Right renal pelvis (tissue), 4 donors: ENCODE measurements at regions not wholly inside any gene's neighbourhood (a gene's known extent, or its start where the extent isn't known, plus 50 kb on each side); places are given as distances from the start of the nearest gene placed in this dataset.
"Not testable (repeated sequence)": the region's sequence is repeated elsewhere in the genome, so short reads cannot be mapped to it uniquely, and the experiment has no call there.

Experiments used
- DNase-seq, 4 donors: peaks; one replicate each; pipeline ENCODE4 v3.0.0-alpha.2; 2013; ENCODE audit warnings: low read depth in 4 of 4, low spot score in 3 of 4, missing footprints in 1 of 4

DNA sequence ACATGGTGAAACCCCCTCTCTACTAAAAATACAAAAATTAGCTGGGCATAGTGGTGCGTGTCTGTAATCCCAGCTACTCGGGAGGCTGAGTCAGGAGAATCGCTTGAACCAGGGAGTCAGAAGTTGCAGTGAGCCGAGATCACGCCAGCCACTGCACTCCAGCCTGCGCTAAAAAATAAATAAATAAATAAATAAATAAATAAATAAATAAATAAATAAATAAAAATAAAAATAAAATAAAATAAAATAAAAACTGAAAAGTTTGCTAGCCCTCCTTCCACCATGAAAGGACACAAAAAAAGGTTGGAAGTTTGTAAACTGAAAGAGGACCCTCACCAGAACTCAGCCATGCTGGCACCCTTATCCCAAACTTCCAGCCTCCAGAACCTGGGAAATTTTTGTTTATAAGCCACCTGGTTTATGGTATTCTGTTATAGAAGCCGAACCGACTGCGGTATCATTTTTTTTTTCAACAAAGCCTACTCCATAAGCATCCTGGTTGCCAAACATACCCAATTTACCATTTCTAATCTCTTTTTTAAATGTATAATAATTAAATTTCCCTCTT, 448.2 kb downstream of the SEMA3D start:
- no peak for DNase-seq

DNA sequence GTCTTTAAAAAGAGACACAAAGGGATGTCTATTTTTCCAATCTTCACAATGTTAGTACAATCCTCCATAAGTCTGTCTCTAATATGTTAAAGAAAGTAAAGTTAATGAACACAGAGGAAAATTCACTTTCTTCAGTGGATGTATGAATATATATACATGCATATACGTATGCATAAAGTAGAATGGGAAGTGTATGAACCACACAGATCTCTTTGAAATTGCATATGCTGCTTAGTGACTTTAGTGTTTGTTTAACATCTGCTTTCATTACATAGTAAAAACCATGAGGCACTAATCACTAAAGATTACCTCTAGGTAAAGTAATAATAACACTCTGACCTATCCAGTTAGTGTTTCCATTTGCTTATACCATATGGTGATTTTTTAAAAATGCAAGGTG, 451.2 kb downstream of the SEMA3D start:
- no peak for DNase-seq

DNA sequence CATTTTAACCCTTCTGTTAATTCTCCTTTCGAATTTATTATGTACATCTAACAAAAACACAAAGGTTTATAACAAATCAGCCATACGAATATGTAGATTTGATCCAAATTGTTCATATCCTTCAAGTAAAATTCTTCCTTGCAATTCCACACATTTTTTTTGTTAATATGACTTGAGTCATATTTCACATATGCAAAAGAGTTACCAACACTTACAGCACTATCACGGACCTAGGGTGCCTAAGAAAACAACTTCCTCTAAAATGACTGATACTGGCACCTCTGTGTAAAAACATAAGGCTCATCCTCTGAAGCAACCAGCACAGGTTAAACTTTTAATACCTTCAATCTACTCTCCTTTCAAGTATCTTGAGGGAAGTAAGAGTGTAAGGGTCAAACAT, 451.8 kb downstream of the SEMA3D start:
- no peak for DNase-seq

DNA sequence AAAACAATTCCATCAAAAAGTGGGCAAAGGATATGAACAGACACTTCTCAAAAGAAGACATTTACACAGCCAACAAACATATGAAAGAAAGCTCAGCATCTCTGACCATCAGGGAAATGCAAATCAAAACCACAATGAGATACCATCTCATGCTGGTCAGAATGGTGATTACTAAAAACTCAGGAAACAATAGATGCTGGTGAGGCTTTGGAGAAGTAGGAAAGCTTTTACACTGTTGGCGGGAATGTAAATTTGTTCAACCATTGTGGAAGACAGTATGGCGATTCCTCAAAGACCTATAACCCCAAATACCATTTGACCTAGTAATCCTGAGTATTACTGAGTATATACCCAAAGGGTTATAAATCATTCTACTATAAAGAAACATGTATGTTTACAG, 452.9 kb downstream of the SEMA3D start:
- DNase-seq, result not testable (repeated sequence)

DNA sequence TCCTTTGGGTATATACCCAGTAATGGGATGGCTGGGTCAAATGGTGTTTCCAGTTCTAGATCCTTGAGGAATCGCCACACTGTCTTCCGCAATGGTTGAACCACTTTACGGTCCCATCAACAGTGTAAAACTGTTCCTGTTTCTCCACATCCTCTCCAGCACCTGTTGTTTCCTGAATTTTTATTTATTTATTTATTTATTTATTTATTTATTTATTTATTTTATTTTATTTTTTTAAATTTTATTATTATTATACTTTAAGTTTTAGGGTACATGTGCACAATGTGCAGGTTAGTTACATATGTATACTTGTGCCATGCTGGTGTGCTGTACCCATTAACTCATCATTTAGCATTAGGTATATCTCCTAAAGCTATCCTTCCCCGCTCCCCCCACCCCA, 456.0 kb downstream of the SEMA3D start:
- not testable (repeated sequence) for DNase-seq

DNA sequence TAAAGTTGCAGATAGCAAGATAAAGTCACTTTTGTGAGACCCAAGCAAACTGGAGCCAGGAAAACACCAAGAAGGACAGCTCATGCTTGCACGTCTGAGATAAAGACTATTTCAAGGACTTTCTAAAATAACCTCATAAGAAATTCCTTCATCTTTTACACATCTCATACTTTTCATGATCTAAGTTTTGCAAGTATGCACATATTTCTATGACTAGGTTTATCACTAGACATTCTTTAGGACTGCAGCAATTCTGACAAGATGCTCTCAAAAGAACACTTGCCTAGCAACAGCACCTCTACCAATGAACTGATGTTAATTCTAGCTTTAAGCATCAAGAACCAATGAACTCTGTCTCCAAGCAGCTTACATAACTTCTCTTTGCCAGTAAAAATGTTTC, 457.6 kb downstream of the SEMA3D start:
- DNase-seq, result no peak

DNA sequence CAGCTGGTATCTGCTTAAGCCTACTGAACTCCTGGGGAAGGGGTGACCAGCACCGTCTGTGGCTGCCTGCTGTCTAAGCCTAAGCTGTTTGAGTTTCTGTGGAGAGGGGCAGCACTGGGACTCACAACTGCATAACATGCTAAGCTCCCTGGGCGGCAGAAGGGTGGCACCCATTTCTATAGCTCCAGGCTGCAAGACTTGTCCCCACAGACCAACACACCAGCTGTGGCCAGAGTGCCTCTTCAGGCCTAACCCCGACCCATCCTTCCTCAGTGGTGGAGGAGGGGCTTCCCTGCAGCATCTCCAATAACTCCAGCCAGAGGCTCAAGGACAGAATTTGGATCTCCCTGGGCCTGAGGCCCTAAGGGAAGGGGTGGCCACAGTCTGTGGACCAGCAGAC, 464.1 kb downstream of the SEMA3D start:
- DNase-seq, result no peak

DNA sequence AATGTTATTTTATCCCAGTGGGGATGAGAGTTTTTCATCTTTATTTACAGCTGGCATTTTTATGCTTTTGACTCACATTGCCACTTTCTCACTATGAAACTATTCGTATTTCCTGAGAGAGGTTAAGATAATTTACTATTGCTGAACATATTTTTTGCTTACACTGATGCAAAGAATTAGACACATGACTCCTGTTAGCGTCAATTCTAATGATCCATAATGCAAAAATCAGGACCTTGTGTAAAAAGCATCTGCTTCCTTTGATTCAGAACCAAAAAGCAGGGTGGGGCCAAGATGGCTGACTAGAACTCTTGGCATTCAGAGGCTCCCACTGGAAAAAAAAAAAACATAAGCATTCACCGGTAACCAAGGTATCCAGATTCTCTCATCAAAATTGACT, 464.8 kb downstream of the SEMA3D start:
- DNase-seq, result no peak

DNA sequence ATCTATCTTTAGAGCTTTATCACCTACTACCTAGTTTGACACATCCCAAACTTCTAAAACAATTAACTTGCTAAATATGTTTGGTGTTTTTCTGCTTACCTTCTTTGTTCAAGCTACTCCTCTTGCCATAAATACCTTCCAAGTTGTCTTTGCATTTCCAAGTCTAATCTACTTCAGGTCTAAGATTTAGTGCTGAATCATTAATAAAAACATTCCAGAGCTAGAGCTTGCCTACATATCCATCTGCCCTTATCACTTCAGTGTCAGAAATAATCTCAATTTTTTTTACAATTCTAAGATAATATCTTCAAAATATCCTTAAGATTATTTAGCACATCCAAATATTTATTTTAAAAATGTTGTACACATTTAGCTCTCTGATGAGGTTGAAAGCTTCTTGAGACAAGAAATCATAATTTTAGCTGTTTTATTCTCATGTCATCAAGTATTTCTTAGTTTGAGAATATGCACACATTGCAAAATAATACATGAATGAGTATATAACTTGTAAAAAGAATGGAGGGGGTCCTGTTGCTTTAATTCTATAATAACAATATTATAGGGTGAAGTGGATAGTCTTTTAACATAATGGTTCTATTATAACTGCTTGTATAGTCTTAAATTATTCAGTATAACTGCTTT, 466.3 kb downstream of the SEMA3D start:
- no peak for DNase-seq

DNA sequence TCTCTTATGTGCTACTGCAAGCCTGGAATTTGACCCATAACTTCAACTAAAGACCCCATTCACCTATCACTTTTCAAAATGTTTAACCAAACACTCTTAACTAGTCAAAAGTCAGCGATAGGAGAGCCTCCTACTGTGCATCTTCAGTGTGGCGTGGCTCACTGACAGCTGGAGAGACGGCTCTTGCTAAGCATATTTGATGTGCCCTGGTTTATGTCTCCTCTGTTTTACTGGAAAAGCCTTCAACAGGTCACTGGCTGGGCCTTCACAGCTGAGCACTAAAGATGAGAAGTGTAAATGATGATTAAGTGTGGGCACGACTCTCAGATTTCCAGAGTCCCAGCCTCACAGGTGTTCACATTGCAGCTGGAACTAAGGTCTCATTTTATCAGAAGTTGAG, 472.1 kb downstream of the SEMA3D start:
- no peak for DNase-seq

DNA sequence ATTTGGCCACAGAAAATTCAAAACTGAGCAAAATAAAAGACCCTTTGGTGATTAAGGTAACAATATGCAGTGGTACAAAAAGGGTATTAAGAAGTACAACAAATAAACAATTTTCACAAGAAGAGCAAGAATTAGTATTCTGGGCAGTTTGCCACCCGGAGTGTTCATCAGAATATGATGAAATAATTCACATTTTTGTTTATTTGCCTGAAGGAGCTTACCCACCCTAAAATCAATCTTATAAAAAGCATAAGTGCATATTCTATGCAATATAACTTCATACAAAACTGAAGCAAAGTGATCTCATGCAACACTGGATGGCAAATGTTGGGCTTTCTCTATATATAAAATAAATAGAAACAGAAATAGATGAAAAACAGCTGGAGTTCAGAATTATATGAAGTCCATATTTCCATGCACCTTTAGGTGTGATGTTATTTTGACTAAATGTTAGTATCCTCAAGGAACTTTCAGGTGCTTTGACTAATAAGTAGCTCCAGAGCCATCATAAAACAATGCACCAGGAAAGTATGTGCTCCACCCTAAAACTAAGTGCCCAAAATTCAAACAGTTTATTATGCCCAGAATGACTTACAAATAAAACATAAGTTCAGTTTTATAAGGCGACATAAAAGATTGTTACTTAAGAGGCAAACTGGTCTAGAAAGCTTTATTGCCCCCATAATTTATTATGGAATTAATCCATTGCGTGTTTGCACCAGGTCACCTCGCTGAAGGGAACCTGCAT, 474.3 kb downstream of the SEMA3D start:
- DNase-seq, result no peak

DNA sequence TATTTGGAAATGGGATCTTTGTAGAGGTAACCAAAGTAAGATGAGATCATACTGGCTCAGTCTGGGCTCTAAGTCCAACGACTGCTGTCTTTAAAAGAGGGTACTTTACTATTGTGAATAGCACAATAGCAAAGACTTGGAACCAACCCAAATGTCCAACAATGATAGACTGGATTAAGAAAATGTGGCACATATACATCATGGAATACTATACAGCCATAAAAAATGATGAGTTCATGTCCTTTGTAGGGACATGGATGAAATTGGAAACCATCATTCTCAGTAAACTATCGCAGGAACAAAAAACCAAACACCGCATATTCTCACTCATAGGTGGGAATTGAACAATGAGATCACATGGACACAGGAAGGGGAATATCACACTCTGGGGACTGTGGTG, 476.3 kb downstream of the SEMA3D start:
- DNase-seq, result not testable (repeated sequence)

DNA sequence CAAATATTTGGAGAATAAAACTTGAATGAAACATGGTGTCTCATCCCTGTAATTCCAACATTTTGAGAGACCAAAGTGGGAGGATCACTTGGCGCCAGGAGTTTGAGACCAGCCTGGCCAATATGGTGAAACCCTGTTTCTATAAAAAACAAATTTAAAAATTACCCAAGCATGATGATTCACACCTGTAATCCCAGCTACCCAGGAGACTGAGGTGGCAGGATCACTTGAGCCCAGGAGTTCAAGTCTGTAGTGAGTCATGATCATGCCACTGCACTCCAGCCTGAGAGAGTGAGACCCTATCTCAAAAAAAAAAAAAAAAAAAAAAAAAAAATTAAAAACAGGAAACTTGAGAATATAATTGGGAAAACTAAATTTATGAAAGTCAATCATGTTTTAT, 481.1 kb downstream of the SEMA3D start:
- DNase-seq, result no peak

DNA sequence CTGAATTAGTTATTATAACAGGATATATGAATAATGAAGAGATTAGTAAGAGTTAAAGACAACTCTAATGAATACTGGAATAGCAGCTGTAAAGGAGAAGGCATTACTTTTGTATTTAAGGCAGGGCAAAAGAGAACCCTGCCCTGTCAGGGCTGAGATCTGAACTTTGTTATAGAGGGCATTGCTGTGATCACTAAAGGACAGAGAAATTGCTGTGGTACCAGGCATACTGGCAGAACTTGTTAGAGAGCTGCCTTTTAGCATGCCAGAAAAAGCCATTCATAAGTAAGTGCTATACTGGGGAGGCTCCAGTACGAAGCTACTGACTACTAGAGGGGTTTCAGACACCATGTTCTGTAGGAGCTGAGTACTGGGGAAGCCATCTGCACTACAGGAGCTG, 481.8 kb downstream of the SEMA3D start:
- DNase-seq, result no peak

DNA sequence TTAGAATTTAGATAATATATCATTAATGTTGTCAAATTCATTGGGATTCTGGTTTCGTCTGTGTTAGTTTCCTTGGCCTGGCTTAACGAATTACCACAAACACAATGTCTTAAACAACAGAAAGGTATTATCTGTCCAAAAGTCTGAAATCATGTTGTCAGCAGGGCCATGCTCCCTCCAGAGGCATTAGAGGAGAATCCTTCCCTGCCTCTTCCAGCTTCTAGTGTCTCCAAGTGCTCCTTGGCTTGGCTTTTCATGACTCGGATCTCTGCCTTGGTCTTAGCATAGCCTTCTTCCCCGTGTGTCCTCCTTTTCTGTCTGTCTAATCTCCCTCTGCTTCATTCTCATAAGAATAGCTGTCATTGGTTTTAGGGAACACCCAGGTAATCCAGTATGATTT, 482.5 kb downstream of the SEMA3D start:
- no peak for DNase-seq

DNA sequence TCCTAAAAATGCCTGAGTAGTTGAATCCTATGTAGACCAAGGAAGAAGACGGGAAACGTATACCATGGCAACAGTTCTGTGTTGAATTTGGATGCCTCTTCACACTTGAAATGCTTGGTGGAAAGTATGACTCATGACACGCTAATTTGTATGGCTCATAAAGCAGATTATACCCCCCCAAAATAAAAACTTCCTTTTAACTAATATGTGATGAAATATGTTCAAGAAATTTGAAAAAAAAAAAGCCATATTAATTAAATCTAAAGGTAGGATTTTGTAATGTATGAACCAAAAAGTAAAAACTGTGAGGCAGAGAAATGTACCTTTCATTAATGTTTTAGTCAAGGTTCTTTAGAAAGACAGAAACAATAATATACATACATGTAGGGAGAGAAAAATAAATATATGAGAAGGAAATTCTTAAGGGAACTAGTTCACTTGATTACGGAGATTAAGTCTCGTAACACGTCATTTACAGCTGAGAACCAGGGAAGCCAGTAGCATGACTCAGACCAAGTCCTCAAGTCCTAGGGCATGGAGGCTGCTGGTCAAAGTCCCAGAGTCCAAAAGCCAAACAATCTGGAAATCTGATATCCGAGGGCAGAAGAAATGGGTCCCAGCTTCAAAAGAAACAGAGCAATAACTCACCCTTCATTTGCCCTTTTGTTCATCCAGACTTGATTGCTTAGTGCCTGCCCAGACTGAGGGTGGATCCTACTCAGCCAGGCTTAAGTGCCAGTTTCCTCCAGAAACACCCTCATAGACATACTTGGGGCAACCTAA, 485.1 kb downstream of the SEMA3D start:
- no peak for DNase-seq

DNA sequence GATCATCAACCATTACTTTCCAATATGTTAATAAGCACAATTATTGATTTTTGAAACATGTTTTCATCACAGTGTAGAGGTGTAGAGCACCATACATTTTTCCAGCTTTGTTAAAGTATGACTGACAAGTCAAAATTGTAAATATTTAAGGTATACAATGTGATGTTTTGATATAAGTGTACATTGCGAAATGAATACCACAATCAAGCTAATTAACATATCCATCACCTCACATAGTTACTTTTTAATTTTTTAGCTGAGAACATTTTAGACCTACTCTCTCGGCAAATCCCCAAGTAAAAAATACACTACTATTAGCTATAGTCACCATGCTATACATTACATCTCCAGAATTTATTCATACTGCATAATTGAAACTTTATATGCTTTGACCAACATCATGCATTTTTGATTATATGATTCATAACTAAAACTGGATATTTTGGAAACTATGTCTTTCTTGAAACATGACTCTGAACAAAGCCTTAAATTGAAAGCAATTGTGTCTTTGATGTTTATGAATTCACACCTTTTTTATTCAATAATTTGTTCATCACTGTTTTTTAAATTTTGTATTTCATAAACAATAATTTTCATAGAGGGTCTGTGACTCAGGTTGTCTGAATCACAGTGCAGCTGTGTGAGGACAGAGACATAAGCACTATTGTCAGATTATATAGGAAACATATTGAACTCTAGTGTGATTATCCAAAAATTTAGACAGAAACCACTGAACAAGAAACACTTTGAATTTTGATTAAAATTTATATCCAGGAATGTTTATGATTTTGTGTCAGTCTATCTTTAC, 486.1 kb downstream of the SEMA3D start:
- no peak for DNase-seq

DNA sequence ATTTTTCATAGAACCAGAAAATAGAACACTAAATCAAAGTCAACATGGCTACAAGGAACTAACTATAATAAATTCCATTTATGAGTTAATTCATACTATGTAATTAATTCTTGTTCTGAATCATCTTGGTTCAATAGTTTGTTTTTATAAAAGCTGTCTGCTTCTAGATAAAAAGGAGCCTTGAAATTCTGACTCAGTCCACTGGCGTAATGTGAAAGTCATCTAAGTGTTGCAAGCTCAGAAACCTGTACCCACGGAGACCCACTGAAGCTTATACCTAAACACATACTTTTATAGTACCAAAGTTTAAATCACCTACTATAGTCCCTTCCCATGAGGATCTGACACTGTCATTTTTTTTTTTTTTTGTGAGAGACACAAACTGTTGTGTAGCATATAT, 489.4 kb downstream of the SEMA3D start:
- DNase-seq, result no peak

DNA sequence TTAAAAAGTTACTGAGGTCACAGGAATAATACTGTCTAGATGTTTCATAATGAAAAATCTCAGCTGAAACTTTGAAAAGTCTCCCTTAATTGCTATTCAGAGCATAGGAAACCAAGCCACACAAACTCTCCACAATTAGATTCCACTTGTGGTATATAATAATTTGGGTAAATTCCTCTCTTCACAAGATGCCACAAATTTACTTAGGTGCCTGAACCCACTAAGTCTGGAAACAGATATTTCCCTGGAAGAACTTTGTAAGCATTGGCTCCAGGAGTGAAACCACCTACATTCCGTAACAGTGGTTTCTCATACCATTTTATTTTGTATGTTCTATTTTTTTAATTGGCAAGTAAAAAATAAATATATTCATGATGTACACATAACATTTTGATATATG, 493.4 kb downstream of the SEMA3D start:
- no peak for DNase-seq

DNA sequence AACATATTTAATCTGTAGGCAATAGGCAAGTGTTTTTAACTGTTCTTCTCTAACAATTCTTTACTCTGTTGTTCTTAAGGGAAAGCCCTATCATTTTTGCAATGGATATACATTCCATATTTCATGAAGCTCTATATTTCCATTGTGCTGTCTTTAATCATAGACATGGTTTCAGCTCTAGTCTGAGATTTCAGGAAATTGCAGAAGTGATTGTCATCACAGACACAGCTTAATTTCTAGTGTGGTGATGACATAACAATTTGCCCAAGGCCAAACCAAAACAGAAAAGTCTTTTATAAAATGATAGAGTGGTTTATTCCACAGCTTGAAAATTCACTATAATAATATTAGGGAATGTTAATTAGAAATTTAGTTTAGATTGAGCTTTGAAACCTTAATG, 494.1 kb upstream of the SEMA3A start:
- DNase-seq, result no peak

DNA sequence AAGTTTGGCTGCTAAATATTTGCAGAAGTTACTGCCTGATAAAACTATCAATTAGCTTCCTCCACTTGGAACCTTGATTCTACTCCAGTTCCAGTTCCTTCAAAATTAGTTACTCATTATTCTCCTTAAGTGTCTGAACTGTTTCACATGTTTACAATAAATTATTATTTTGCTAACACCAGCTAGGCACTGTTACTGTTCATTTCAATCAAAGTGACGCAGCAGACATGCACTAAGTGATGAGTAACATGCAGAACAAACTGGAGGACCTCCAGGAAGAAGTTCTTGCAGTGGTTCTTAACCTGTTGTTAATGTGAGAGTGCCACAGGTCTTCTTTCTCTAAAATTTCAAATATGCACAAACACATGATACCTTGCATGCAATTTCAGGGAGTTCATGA, 491.8 kb upstream of the SEMA3A start:
- DNase-seq, result no peak
